GM21423 (cell line): ENCODE measurements at regions not wholly inside any gene's neighbourhood (a gene's known extent, or its start where the extent isn't known, plus 50 kb on each side); places are given as distances from the start of the nearest gene placed in this dataset.

ENCODE experiments used
- ATAC-seq: cut with Tn5 transposase; IDR thresholded peaks from one replicate; pipeline ENCODE4 v1.9.1; 2021; ENCODE audit warnings: mild to moderate bottlenecking, moderate library complexity; ENCODE audit not compliant: unreplicated experiment

DNA sequence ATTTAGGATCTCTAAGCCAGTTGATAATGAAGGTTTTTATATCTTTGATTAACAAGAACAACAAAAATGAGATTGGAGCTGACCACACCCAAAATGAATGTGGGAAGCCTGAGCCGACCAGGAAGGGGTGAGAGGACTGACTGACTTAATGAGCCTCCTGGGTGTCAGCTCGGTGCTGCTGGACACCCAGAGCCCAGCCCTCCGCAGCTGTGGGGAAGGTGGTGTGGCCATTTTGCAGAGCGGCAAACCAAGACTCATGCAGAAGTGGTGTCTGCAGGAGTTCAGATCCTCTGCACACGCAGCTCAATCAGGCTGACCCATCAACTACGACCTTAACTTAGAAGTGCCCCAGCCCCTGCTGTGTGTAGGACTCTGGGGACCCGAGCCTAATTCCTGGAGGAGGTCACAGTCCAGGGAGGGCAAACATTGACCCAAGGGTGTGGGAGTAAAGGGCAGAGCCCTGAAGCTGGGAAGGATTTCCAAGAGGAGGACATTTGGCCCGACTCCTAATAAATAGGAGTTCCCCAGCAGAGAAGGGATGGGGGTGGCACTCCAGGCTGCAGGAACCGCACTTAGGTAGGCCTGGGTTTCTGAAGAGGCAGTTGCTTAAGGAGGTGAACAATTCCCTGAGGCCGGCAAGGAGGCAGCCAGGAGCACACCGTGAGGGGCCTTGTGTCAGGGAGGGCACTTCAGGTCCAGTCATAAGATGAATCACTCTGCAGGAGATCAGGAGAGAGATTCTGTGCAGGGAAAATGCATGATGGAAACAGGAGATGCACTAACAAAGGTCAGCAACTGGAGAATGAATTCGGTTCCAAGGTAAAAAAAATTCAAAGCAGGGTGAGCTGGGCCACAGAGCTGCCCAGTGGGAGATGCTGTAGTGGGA, 197.1 kb upstream of the TPM1 start:
- no peak for ATAC-seq

DNA sequence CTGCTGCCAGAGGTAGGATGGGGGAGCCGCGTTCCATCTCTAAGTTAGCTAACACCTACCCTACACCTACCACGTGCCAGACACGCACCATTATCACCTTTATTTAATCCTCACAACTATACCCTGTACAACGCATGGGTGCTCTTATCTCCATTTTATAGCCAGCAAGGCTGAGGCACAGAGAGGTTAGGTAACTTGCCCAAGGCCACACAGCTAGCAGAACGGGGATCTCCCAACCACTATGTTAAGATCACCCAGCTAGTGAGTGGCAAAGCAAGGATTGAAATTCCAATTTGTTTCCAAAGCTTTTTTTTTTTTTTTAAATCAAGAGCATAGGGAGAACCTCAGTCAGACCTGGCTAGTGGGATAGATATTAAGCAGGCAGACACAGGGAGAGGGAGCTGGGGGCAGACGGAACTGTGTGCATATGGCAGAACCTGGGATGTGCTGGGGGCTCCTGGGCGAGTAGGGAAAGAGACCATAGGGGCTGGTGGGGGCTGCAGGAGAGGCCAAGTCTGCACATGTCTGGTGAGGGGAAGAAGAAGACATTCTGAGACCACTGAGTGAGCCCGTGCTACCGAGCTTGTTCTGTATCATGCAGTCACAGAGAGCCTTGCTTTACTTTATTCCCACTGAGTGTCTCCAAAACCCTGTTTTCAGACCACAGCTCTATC, 196.3 kb upstream of the TPM1 start:
- no peak for ATAC-seq

DNA sequence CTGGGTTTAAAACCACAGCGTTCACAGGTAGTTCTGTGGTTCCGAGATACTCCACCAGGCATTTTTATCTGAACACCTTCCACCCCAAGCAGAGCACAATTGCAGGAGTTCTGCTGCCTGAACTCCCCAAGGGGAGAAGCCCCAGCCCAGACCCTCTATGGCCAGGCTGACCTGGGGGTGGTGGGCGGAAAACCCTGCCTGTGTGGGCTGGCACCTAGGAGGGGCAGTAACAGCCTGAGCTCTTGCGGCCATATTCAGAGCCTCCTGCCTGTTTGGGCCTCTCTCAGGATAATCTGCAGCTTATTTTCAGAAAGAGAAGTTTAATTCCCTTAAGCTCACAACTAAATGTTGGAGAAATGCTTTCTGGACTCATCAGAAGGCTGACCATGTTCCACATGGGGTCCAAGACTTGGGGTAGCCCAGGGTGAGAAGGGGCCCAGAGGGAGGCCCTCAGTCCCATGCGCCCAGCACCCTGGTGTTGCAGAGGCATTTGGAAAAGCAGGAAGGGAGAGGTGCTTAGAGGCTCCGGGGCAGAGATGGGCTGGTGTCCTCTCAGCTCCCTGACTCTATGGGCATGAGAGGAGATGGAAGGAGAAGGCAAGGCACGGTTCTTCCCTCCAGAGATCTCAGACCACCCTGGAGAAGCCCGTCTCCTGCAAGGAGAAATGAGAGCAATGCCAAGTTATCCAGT, 195.6 kb upstream of the TPM1 start:
- ATAC-seq: no peak

DNA sequence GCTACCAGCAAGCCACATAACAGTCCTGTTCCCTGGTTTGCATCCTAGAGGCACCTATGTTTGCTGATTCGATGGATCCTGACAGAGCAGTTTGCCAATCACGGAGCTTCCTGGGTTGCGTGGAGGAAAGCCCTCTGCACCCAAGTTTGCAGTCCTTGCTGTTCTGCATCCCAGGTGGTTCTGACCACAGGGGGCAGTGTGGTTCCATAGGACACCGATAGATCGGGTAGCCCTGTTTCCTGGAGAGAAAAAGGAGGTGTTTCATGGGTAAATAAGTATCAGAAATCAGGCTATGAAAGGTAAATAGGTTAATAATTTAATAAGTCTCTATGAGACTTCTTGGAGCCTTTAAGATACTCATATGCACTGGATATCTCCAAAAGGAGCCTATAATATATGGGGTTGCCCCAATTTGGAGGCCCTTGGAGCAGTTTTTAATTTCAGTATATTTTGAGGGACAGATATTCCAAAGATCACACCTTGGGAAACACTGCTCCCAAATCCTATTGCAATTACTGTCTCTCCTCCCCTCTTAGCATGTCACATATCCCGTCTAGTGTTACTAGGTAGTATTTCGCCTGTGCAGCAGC, 194.6 kb upstream of the TPM1 start:
- no peak for ATAC-seq

DNA sequence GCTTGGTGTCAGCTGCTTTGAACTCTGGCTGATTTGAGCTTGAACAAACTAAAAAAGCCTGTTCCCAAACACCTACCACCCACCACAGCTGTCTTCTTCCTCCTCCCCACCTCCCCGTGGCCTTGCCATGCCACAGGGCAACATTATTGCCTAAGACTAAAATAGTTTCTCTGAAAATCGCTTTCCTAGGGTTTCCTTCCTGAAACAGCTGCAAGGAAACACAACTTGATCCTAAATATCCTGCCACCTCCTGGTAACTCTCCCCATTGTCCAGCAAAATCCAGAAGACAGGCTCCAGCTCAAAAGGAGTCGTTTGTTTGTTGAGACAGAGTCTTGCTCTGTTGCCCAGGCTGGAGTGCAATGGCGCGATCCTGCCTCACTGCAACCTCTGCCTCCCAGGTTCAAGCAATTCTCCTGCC, 193.9 kb upstream of the TPM1 start:
- ATAC-seq: no peak

DNA sequence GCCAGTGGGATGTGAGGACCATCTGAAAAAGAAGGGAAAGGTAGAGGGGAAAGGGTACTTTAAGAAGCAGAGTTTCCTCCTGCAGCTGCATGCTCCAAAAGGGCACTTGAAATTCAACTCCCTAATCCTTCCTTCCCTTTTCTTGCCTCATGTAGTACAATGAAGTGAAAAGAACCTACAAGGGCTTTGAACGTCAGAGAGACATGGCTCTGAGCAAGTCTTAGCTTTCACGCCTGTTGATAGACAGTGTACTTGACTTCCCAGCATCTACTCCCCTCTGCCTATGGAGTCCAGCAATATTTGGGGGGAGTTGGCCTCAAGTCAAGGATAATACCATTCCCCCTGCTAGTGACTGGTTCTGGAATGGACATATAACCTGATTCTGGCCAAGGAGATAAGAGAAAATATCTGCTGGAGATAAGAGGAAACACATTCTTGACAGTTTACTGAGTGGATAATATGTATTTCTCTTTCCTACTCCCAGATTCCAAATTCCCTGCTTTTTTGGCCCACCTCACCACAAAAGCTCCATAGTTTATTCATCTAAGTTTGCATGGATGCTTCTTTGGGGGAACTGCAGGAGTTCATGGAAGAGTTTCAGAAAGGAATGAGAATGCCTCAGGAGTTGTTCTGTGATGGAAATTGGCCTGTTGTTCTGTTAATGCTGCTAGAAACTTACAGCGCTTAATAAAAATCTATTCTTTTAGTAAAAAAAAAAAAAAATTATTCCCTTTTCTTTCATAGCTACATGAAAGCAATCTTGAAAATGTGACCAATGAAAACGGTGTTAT, 193.0 kb upstream of the TPM1 start:
- no peak for ATAC-seq

DNA sequence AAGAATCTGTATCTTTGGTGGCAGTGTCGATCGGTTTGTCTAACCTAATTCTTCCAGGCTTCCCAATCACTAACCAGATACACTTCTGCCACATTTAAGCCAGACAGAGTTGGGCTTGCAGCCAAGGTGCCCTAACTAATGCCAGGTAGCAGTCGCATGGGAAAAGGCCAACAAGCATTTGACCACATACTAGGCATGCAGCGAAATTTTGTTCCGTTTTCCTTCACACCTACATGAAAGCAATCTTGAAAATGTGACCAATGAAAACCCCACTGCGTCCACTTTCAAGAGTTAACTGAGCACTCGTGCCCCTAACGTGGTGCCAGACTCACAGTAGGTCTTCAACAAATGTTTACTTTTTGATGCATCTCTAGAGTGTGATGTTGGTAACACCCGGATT, 192.2 kb upstream of the TPM1 start:
- no peak for ATAC-seq

DNA sequence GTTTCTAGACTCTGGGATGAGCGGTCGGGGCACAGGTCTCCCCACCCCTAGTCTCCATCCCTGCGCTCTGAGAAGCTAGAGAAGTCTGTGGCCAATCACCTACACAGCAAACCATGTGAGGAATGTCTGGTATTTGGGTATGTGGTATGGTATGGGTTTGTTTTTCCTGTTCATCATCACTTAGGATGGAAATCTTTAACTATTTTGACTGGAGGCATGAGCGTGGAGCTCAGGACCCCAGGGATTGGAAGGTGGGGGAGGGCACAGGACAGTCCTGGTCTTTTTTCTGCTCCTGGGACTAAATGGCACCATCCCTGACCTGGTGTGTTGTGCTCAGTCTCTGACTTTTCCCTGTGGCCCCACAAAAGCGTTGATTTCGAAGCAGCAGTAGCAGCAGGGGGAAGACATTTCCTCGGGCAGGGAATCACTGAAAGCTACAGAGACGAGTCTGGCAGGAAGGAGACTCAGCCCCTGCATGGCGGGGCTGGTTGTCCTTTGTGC, 191.7 kb upstream of the TPM1 start:
- ATAC-seq: no peak

DNA sequence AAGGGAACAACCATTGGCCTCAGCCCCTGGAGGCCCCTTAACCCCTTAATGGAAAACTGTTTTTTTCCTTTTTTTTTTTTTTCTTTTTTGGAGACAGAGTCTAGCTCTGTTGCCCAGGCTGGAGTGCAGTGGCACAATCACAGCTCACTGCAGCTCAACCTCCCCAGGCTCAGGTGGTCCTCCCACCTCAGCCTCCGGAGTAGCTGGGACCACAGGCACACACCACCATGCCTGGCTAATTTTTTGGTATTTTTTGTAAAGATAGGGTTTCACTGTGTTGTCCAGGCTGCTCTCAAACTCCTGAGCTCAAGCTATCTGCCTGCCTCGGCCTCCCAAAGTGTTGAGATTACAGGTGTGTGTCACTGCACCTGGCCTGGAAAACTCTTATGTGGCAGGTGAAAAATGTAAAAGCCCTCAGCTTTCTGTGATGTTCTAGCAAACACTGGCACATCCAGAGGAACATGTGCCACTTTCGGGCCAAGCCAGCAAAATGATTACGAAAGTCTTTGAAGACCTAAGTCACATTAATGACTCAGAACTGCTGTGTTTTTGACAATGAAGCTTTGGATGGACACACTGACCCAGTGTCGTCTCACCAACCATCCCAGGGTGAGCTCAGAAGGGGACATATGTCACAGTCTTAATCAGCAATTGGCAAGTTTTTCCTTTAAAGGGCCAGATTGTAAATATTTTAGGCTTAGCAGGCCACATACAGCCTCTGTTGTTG, 189.3 kb upstream of the TPM1 start:
- no peak for ATAC-seq

DNA sequence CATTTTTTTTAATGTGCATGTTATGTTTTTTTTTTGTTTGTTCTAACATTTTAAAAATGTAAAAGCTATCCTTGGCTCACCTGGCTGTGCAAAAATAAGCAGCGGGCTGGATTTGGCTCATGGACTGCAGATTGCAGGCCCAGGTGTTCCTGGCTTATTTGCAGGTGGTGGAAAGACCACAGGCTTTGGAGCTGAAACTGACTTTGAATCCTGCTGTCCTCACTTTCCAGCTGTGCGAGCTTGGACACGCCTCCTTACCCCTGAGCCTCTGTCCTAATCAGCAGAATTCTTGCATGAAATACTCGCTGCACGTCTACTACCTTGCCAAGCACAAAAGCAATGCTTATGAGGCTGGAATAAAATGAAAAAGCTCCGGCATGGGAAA, 188.7 kb upstream of the TPM1 start:
- ATAC-seq: no peak

DNA sequence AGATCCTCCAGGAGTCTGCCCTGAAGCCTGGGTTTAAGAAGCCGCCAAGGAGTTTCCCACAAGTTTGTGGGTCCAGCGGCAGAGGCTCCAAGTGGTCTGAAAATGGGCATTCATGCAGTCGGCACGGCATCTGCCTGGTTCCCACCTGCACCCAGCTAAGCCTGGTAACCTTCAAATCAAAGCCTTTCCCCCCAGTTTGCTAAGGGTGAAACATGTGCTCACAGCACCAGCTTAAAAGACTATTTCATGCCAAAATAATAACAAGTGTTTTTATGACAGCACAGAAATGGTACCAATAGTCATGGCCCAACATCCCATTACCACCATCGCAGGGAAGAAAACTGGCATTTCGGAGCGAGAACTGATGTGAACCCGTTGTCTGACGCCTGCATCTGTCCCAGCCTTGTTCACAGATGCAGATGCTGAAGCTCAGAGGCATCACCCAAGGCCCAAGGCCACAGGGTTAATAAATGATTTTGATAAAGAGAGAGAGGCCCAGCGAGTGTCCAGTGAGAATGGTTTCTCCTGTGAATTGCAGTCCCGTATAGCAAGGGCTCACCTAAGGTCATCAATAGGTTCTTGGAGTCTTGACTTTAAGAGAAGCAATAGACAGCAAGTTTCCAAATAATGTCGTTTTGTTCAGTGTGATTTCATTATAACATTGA, 188.0 kb upstream of the TPM1 start:
- ATAC-seq: no peak

DNA sequence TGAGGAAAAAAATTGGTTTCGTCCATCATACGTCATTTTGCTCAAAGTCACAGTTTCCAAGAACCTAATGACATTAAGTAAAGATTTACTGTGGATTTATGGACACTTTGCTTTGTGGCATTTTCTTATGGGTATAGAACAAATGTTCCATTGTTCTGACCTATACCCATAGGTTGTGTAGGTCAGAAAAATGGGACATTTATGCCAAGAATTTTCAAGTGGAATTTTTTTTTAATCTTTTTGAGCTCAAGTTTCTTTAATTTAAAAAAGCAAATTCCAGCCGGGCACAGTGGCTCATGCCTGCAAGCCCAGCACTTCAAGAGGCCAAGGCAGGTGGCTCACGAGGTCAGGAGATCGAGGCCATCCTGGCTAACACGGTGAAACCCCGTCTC, 187.5 kb upstream of the TPM1 start:
- no peak for ATAC-seq

DNA sequence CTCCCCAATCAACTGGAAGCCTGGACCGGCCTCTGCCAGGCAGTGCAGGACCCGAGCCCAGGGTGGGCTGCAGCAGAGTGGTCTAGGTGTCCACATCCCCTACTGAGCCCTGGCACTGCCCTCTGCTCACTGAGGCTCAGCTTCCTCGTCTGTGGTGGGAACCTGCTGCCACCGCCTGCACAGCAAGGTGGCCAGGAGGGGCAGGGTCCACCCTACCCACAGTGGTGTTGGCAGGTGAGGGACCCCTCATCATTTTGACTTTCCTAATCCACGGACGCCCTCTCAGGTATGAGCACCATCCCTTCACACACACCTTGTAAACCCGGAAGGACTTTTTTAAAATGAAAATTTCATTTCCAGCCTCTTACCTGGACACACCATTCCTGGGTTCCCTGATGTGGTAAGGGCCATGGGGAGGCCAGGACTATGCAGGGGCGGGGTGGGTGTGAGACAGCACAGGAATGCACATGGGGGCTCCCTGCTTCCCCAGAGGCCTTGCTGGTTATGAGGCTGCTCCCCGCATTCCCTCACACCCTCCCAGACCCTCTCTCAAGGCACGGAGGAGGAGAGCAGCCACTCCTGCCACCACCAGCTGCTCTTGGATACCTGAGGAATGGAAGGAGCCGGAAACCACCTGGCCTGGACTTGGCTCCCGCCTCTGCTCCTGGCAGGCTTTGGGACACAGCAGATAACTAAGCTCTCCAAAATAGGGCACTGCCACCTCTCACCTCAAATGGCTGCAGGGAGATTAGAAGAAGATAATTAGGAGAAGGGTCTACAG, 185.9 kb upstream of the TPM1 start:
- ATAC-seq: no peak

DNA sequence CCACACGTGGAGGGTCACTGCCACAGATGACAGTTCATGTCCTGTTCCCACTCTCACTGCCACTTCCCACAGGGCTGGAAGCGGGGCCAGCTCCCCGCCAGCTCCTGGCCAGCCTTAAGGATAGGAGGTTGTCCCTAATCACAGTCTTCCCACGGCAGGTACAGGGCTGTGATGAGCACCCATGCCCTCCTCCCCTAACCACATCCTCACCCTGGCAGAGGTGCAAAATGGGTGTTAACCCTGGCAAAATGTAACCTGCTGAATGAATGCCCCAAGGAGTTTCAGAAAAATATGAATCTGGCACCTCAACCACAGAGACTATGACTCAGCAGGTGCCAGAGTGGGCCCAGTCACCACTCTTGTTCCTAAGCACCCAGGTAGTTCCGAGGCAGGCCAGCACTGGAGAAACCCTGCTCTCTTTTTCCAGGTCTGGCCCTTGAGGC, 185.1 kb upstream of the TPM1 start:
- no peak for ATAC-seq

DNA sequence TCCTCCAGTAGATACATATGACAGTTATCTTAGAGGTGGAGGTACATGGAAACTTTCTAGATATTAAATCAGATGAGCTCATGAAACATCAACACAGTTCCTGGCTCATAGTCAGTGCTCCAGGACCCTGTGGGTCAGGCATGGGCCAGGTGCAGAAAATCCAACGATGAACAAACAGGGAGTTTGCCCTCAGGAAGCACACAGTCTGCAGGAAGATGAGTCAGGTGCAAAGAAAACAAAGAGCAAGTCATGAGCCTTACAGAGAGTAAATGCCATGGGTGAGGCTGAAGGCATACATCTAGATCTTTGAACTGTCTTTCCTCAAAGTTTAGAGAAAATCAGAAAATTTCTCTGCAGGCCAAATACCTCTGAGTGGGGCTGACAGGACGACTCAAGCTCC, 184.2 kb upstream of the TPM1 start:
- ATAC-seq: no peak

DNA sequence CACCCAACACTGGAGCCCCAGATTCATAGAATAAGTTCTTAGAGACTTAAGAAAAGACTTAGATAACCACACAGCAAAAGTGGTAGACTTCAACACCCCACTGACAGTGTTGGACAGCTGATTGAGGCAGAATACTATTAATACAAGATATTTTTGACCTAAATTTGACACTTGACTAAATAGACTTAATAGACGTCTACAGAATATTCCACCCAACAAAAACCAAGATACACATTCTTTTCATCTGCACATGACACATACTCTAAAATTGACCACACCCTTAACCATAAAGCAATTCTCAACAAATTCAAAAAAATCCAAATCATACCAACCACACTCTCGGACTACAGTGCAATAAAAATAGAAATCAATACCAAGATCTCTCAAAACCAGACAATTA, 179.8 kb upstream of the TPM1 start:
- ATAC-seq: no peak

DNA sequence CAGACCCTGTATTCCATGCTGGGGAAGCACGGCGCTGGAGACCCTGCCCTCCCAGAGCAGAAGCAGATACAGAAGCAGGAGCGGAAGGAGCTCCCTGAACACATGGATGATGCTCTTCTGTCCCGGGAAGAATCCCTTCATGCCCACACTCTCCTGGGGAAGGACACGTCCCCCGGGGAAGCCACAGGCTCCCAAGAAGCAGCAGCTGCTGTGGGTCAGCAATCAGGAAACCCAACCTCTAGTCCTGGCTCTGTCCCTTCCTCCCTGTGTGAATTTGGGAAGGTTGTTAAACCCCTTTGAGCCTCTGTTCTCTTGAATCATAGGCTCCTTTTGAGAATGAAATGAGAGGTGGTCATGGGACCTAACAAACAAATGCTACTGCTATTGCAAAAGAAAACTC, 176.2 kb upstream of the TPM1 start:
- no peak for ATAC-seq

DNA sequence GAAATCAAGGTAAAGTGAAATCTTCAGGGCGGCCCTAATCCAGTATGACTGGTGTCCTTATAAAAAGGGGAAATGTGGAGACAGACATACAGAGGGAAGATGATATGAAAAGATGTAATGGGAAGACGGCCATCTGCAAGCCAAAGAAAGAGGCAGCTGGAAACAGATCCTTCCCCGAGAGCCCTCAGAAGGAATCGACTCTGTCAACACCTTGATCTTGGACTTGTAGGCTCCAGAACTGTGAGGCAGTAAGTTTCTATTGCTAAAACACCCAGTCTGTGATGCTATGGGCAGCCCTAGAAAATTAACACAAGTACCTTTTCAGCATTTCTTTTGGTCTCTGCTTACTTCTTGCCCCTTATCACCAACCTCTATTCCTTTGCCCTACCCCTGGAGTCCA, 174.7 kb upstream of the TPM1 start:
- ATAC-seq: no peak

DNA sequence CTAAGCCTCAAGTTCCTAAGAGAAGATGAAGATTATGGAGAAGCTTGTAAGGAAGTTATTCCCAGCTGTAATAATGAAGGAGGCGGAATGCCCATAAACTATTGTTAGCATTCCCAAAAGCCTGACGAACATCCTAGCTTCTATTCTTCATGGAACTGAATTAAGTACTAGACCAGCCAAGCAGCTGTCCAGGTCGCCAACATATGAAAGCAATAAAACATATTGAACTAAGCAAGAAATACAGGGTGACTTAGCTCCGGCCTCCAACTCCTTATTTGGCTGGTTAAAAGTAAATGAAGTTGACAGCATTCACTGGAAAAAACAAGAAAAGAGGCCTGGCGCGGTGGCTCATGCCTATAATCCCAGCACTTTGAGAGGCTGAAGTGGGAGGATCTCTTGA, 174.0 kb upstream of the TPM1 start:
- no peak for ATAC-seq
